IMR-90 (cell line): ENCODE measurements at regions not wholly inside any gene's neighbourhood (a gene's known extent, or its start where the extent isn't known, plus 50 kb on each side); places are given as distances from the start of the nearest gene placed in this dataset.
A peak's percentile ranks its signal among the peaks of the same experiment; 100 is the strongest.

Source experiments
- ATAC-seq: fragments of 200-7000 bp; cut with Tn5 transposase; 2 replicates; pipeline ENCODE4 v1.9.1; 2020; ENCODE audit warnings: low read depth, mild to moderate bottlenecking, moderate library complexity
- BruUV-seq: library from RNA; stranded (reverse); fragments of 400-500 nt; replicated peaks from 2 replicates; lab custom pipeline; 2021; lab: Mats Ljungman, UMichigan
- CTCF ChIA-PET: fragments of 300-600 bp; formaldehyde crosslinking; extraction: SDS; loops from one replicate; lab custom pipeline; 2021; ENCODE audit warnings: antibody characterized with exemption; lab: Yijun Ruan, JAX
- POLR2A ChIA-PET: fragments of 300-600 bp; sonication (Branson Sonifier 250); formaldehyde crosslinking; loops from one replicate; lab custom pipeline; 2022; ENCODE audit warnings: antibody characterized with exemption; ENCODE audit not compliant: unreplicated experiment; lab: Charles Lee
- DNase-seq: peaks from one replicate; pipeline ENCODE4 v3.0.0; 2013
- H2AFZ ChIP-seq: replicated peaks from 2 replicates; pipeline ENCODE3; 2013; ENCODE audit warnings: low read length, mild to moderate bottlenecking; ENCODE audit not compliant: poor library complexity
- H2AK5ac ChIP-seq: 2 replicates; pipeline ENCODE4 v1.6.1; 2013; ENCODE audit warnings: low read depth, low read length, inconsistent platforms
- H2AK9ac ChIP-seq: replicated peaks from 2 replicates; pipeline ENCODE3; 2013; ENCODE audit warnings: mild to moderate bottlenecking, low read depth, low read length, moderate library complexity; ENCODE audit not compliant: poor library complexity
- H2BK120ac ChIP-seq: 2 replicates; pipeline ENCODE4 v1.6.1; 2013; ENCODE audit warnings: low read depth, low read length, inconsistent platforms
- H2BK15ac ChIP-seq: 3 replicates; pipeline ENCODE4 v1.6.1; 2013; ENCODE audit warnings: low read depth, low read length, inconsistent platforms
- H2BK20ac ChIP-seq: 2 replicates; pipeline ENCODE4 v1.6.1; 2013; ENCODE audit warnings: low read depth, mild to moderate bottlenecking, inconsistent platforms, low read length, moderate library complexity
- H2BK5ac ChIP-seq: 2 replicates; pipeline ENCODE4 v1.6.1; 2013; ENCODE audit warnings: mild to moderate bottlenecking, low read depth, low read length, inconsistent platforms; ENCODE audit not compliant: poor library complexity, severe bottlenecking
- H3K14ac ChIP-seq: replicated peaks from 2 replicates; pipeline ENCODE4 v1.6.1; 2013; ENCODE audit warnings: low read depth, low read length, inconsistent platforms
- H3K18ac ChIP-seq: 2 replicates; pipeline ENCODE4 v1.6.1; 2013; ENCODE audit warnings: low read depth, low read length, control low read depth
- H3K23ac ChIP-seq: 2 replicates; pipeline ENCODE4 v1.6.1; 2013; ENCODE audit warnings: low read depth, low read length, inconsistent platforms
- H3K27ac ChIP-seq: 2 replicates; pipeline ENCODE4 v1.5.1; 2013; ENCODE audit warnings: mild to moderate bottlenecking, control low read depth, low read length; ENCODE audit not compliant: insufficient read depth
- H3K27me3 ChIP-seq: 2 replicates; pipeline ENCODE4 v1.6.1; 2013; ENCODE audit warnings: low read length; ENCODE audit not compliant: control insufficient read depth, insufficient read depth
- H3K36me3 ChIP-seq: 2 replicates; pipeline ENCODE4 v1.6.1; 2013; ENCODE audit warnings: low read length, mixed read lengths; ENCODE audit not compliant: control insufficient read depth, insufficient read depth
- H3K4ac ChIP-seq: 2 replicates; pipeline ENCODE4 v1.6.1; 2013; ENCODE audit warnings: low read depth, low read length, inconsistent platforms
- H3K4me1 ChIP-seq: 2 replicates; pipeline ENCODE4 v1.6.1; 2013; ENCODE audit warnings: low read length, mixed read lengths; ENCODE audit not compliant: control insufficient read depth, insufficient read depth
- H3K4me2 ChIP-seq: 2 replicates; pipeline ENCODE4 v1.6.1; 2013; ENCODE audit warnings: low read depth, mild to moderate bottlenecking, control low read depth, low read length, moderate library complexity
- H3K4me3 ChIP-seq: 2 replicates; pipeline ENCODE4 v1.5.1; 2013; ENCODE audit warnings: low read depth, mild to moderate bottlenecking, control low read depth, low read length, moderate library complexity; ENCODE audit not compliant: insufficient read depth
- H3K56ac ChIP-seq: 2 replicates; pipeline ENCODE4 v1.6.1; 2013; ENCODE audit warnings: low read length, inconsistent platforms; ENCODE audit not compliant: insufficient read depth; ENCODE audit errors: extremely low read depth
- H3K79me1 ChIP-seq, 2 experiments: 2 replicates each; pipeline ENCODE4 v1.6.1; 2013; ENCODE audit warnings: low read length in 2 of 2, inconsistent platforms in 1 of 2, low read depth in 1 of 2
- H3K9ac ChIP-seq: 2 replicates; pipeline ENCODE4 v1.6.1; 2013; ENCODE audit warnings: low read depth, low read length, control low read depth
- H3K9me1 ChIP-seq: 2 replicates; pipeline ENCODE4 v1.6.1; 2013; ENCODE audit warnings: low read length, inconsistent platforms; ENCODE audit not compliant: insufficient read depth
- H3K9me3 ChIP-seq: 2 replicates; pipeline ENCODE4 v1.6.1; 2013; ENCODE audit warnings: low read length; ENCODE audit not compliant: control insufficient read depth, insufficient read depth
- H4K20me1 ChIP-seq: 2 replicates; pipeline ENCODE4 v1.6.1; 2013; ENCODE audit warnings: low read length, inconsistent platforms; ENCODE audit not compliant: insufficient read depth
- H4K5ac ChIP-seq: 2 replicates; pipeline ENCODE4 v1.6.1; 2013; ENCODE audit warnings: mild to moderate bottlenecking, low read depth, low read length, control low read depth
- H4K8ac ChIP-seq, 2 experiments: 2 replicates each; pipeline ENCODE4 v1.6.1; 2013; ENCODE audit warnings: low read depth in 2 of 2, low read length in 2 of 2, control low read depth in 1 of 2, inconsistent platforms in 1 of 2
- H4K91ac ChIP-seq: 2 replicates; pipeline ENCODE4 v1.6.1; 2013; ENCODE audit warnings: low read depth, low read length, inconsistent platforms; ENCODE audit not compliant: insufficient read depth
- BHLHE40 ChIP-seq: fragments of 150-350 bp; IDR thresholded peaks from 2 replicates; pipeline ENCODE4 v1.6.1; 2016; ENCODE audit warnings: mild to moderate bottlenecking, low read depth, low read length
- CEBPB ChIP-seq: IDR thresholded peaks from 2 replicates; pipeline ENCODE4 v1.6.1; 2012; ENCODE audit warnings: low read depth, low read length, improper control_type of control experiment
- CHD1 ChIP-seq: IDR thresholded peaks from 2 replicates; pipeline ENCODE4 v1.6.1; 2012; ENCODE audit warnings: low read depth, low read length, improper control_type of control experiment
- CTCF ChIP-seq: conservative IDR thresholded peaks from 2 replicates; pipeline ENCODE4 v1.5.1; 2012; ENCODE audit warnings: mild to moderate bottlenecking, low read depth, low read length, improper control_type of control experiment
- ELK1 ChIP-seq: fragments of 150-350 bp; IDR thresholded peaks from 2 replicates; pipeline ENCODE4 v1.6.1; 2016; ENCODE audit warnings: low read depth, mild to moderate bottlenecking, low read length, moderate library complexity, borderline replicate concordance
- FOS ChIP-seq: fragments of 150-350 bp; IDR thresholded peaks from 2 replicates; pipeline ENCODE4 v1.6.1; 2016; ENCODE audit warnings: low read depth, low read length
- MAFK ChIP-seq: IDR thresholded peaks from 2 replicates; pipeline ENCODE4 v1.6.1; 2012; ENCODE audit warnings: low read depth, low read length, improper control_type of control experiment
- MAZ ChIP-seq: IDR thresholded peaks from 2 replicates; pipeline ENCODE4 v1.6.1; 2012; ENCODE audit warnings: low read depth, mild to moderate bottlenecking, low read length, improper control_type of control experiment, moderate library complexity, borderline replicate concordance
- MXI1 ChIP-seq: IDR thresholded peaks from 2 replicates; pipeline ENCODE4 v1.6.1; 2012; ENCODE audit warnings: low read depth, mild to moderate bottlenecking, low read length, moderate library complexity, borderline replicate concordance
- NFE2L2 ChIP-seq: fragments of 150-350 bp; IDR thresholded peaks from 2 replicates; pipeline ENCODE4 v1.6.1; 2016; ENCODE audit warnings: low read depth, mild to moderate bottlenecking, low read length
- RFX5 ChIP-seq: IDR thresholded peaks from 2 replicates; pipeline ENCODE4 v1.8.0; 2012; ENCODE audit warnings: low read depth, mild to moderate bottlenecking, low read length, moderate library complexity
- SMC3 ChIP-seq: fragments of 150-350 bp; IDR thresholded peaks from 2 replicates; pipeline ENCODE4 v1.6.1; 2016; ENCODE audit warnings: low read depth, mild to moderate bottlenecking, antibody characterized with exemption, low read length, moderate library complexity
- WGBS, 2 experiments: methylation state at CpG; one replicate each; pipeline versions ENCODE4 v1.1.5 to v1.1.7; 2013; ENCODE audit warnings: missing lambda C conversion rate in 2 of 2; ENCODE audit not compliant: insufficient read length in 1 of 2; ENCODE audit errors: extremely low coverage in 2 of 2; 5-methylcytosine and 5-hydroxymethylcytosine counted together
- dilution Hi-C: fragments of 300-500 bp; cut with HindIII; formaldehyde crosslinking; loops from one replicate; pipeline ENCODE4 v1.14.3; 2018; ENCODE audit warnings: low sequenced_read_pairs; ENCODE audit not compliant: unreplicated experiment
- in situ Hi-C: fragments of 300-500 bp; cut with MboI; formaldehyde crosslinking; loops from 3 replicates; pipeline ENCODE4 v1.14.3; 2019; ENCODE audit warnings: low sequenced_read_pairs, inconsistent platforms, mixed read lengths
- intact Hi-C: fragments of 100-400 bp; cut with micrococcal nuclease; formaldehyde crosslinking; loops from 2 replicates; pipeline ENCODE4 v1.10.0; 2022

GRCh38 chr12:115223322-115223721 lies 539.3 kb upstream of the TBX3 start:
- TF ChIP-seq MAFK, result no peak
- TF ChIP-seq MAZ, result no peak
- no peak for TF ChIP-seq RFX5
- no peak for TF ChIP-seq ELK1
- TF ChIP-seq CTCF, result no peak
- TF ChIP-seq FOS, result no peak
- no peak for TF ChIP-seq SMC3
- no peak for TF ChIP-seq BHLHE40
- TF ChIP-seq NFE2L2, result no peak
- TF ChIP-seq CEBPB, result no peak
- no peak for TF ChIP-seq CHD1
- TF ChIP-seq MXI1, result no peak
- Histone ChIP-seq H4K5ac (no peak overlapping the region), H2BK120ac (no peak overlapping the region), H2BK15ac (no peak overlapping the region), H2BK5ac (no peak overlapping the region), H3K4me3 (no peak overlapping the region), H2AFZ (no peak overlapping the region), H3K9me1 (no peaks in the 10 kb centered on the region), H3K23ac (no peak overlapping the region), H2AK5ac (no peak overlapping the region), H3K4me2 (no peak overlapping the region), H3K36me3 (no peaks in the 10 kb centered on the region), H4K20me1 (no peaks in the 10 kb centered on the region), H4K8ac (no peak overlapping the region), H3K9me3 (no peaks in the 10 kb centered on the region), H3K9ac (no peak overlapping the region), H3K27me3 (no peaks in the 10 kb centered on the region), H3K18ac (no peak overlapping the region), H3K27ac (no peak overlapping the region), H3K79me1 (no peaks in the 10 kb centered on the region), H3K4me1 (0 out of 2 replicates have a peak, but pooled peaks cover 5% of the 10 kb centered on the region), H3K14ac (no peak overlapping the region), H3K56ac (no peak overlapping the region), H2BK20ac (no peak overlapping the region), H3K4ac (no peak overlapping the region), H2AK9ac (no peak overlapping the region), H4K91ac (no peak overlapping the region)
- ChIA-PET POLR2A (no interaction called here), CTCF (interaction anchor here (0.5 to 0.9 kb wide), 2 partner anchors 288 to 539 kb away, joined by 3 to 8 read pairs; no protein-coding TSS in a partner anchor)
- DNase-seq, result peak; percentile 82
- peak; percentile 38 for ATAC-seq
- BruUV-seq, result no TSS peak
- in situ Hi-C loops, result no loop called here
- dilution Hi-C loops, result no loop called here
- WGBS, 2 experiments, result 31% methylated on average over 2 of the region's 4 CpGs; no CpG with 5 or more reads in 1 of the 2 experiments
- intact Hi-C loops, result no loop called here
